GM12878 (cell line): ENCODE measurements at regions not wholly inside any gene's neighbourhood (a gene's known extent, or its start where the extent isn't known, plus 50 kb on each side); places are given as distances from the start of the nearest gene placed in this dataset.

Experiments used
- CEBPB ChIP-seq, 2 experiments: fragments of 150-350 bp in 1 of 2; IDR thresholded peaks; 2 replicates each; pipeline ENCODE4 v1.6.1; 2012 to 2014; ENCODE audit warnings: low read depth in 2 of 2, low read length in 2 of 2, borderline replicate concordance in 1 of 2, inconsistent platforms in 1 of 2
- CHD2 ChIP-seq: IDR thresholded peaks from 2 replicates; pipeline ENCODE4 v1.6.1; 2011; ENCODE audit warnings: low read depth, low read length, improper control_type of control experiment, borderline replicate concordance
- CREB1 ChIP-seq: IDR thresholded peaks from 2 replicates; pipeline ENCODE4 v1.6.1; 2012; ENCODE audit warnings: low read depth, mild to moderate bottlenecking, inconsistent platforms
- CREM ChIP-seq: IDR thresholded peaks from 2 replicates; pipeline ENCODE4 v1.6.1; 2014; ENCODE audit warnings: antibody characterized with exemption, low read depth
- CTCF ChIP-seq, 3 experiments: IDR thresholded peaks in 2 of 3; conservative IDR thresholded peaks in 1 of 3; 2 replicates each; pipeline ENCODE4 v1.5.1; 2011; ENCODE audit warnings: low read depth in 3 of 3, low read length in 3 of 3, mild to moderate bottlenecking in 3 of 3, control low read depth in 2 of 3, moderate library complexity in 2 of 3, inconsistent platforms in 1 of 3, mixed read lengths in 1 of 3; ENCODE audit not compliant: control insufficient read depth in 2 of 3, insufficient read depth in 1 of 3; ENCODE audit errors: extremely low read depth in 1 of 3
- IRF3 ChIP-seq: fragments of 450-650 bp; IDR thresholded peaks from 2 replicates; pipeline ENCODE4 v1.6.1; 2014; ENCODE audit warnings: mild to moderate bottlenecking
- TBL1XR1 ChIP-seq: IDR thresholded peaks from 2 replicates; pipeline ENCODE4 v1.6.1; 2012; ENCODE audit warnings: low read depth, low read length, improper control_type of control experiment

- TF ChIP-seq CTCF (IDR thresholded peaks at IDR 0.05 in 2 of 3, conservative IDR thresholded peaks at IDR 0.05 in 1 of 3; ENCODE audit: control insufficient read depth in 2 of 3, extremely low read depth in 1 of 3, insufficient read depth in 1 of 3, low read depth in 3 of 3, low read length in 3 of 3): no peak
- TF ChIP-seq TBL1XR1: no peak
- TF ChIP-seq CEBPB (IDR thresholded peaks at IDR 0.05; ENCODE audit: borderline replicate concordance in 1 of 2, low read depth in 2 of 2, low read length in 2 of 2): no peak
- no peak for TF ChIP-seq CHD2
- no peak for TF ChIP-seq IRF3
- TF ChIP-seq CREB1: no peak
- TF ChIP-seq CREM: no peak
Observed at GRCh38 chr6:164690702-164691500, 618.5 kb downstream of the C6orf118 start.
